LNCAP (cell line): ENCODE measurements at regions not wholly inside any gene's neighbourhood (a gene's known extent, or its start where the extent isn't known, plus 50 kb on each side); places are given as distances from the start of the nearest gene placed in this dataset.

ENCODE experiments used
- CTCF ChIP-seq: fragments of 450-650 bp; IDR thresholded peaks from 2 replicates; pipeline ENCODE4 v1.5.1; 2017; ENCODE audit warnings: mild to moderate bottlenecking

- TF ChIP-seq CTCF = no peak
These were observed 424.4 kb downstream of the DSEL start for GRCh38 chr18:67092141-67092540.

DNA sequence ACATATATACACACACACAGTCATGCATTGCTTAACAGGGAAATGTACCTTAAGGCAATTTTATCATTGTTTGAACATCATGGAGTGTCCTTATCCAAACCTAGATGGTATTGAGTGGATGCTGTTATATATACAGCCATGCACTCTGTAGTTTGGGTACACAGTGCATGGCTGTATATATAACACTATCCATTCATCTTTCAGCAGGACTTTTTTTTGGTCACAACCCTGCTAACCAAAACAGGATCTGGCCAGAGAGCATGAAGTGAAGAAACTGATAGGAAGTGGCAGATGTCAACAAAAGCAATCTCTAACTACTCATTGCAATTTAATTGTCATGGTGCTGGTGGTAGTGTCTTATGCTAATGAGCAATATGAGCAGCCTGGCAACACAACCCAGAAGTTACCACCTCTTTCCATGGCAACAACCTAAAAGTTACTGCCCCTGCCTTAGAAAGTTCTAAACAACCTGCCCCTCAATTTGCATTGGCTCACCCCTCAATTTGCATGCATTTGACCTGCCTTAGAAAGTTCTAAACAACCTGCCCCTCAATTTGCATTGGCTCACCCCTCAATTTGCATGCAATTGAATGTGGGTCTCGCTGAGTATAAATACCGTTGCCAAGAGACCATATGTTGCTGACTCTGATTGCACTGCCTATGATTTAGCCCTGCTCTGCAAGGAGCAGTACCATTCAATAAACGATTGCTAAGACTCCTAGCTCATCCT lies 434.9 kb downstream of the DSEL start:
- TF ChIP-seq CTCF = no peak

DNA sequence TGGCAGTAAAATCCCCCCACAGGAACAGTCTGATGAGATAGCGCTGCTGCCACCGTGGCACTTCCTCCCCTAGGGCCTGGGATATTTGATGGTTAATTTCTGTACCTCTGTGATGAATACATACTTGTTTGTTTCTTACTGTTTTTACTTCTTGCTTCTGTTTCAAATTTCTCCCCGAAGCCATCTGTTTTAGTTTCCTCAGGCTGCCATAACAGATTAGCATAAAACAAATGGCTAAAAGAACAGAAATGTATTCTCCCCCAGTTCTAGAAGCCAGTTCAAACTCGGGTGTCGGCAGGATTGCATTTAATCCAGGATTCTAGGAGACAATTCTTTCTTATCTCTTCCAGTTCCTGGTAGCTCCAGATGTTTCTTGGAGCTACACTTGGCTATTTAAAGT lies 435.9 kb downstream of the DSEL start:
- no peak for TF ChIP-seq CTCF

GRCh38 chr18:67074309-67074708 lies 442.2 kb downstream of the DSEL start:
- TF ChIP-seq CTCF = no peak

DNA sequence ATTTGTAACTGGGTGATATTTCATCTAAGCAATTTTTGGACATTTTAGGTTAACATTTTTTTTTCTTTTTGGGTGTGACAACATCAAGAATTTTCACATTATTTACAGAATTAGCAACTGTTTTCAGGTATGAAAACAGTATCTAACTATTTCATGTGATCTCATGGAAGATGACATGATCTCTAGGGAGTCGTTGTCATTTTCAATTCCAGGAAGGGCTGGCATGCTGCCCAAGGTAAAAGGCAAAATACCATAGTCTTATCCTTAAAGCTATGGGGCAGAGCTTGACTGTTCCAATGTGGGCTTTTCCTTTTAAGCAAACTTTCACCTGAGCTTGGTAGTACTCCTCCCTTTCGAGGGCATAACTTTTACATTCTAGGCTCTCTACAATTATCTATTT lies 443.7 kb downstream of the DSEL start:
- no peak for TF ChIP-seq CTCF

GRCh38 chr18:67068608-67069007 lies 447.9 kb downstream of the DSEL start:
- TF ChIP-seq CTCF = no peak

- TF ChIP-seq CTCF = no peak
These were observed 443.4 kb upstream of the CDH19 start for GRCh38 chr18:67047334-67047733.

GRCh38 chr18:67043276-67043675 lies 439.4 kb upstream of the CDH19 start:
- no peak for TF ChIP-seq CTCF
